Dedifferentiated amniotic fluid mesenchymal stem cell (primary cell): ENCODE measurements at regions not wholly inside any gene's neighbourhood (a gene's known extent, or its start where the extent isn't known, plus 50 kb on each side); places are given as distances from the start of the nearest gene placed in this dataset.
"Not testable (repeated sequence)": the region's sequence is repeated elsewhere in the genome, so short reads cannot be mapped to it uniquely, and the experiment has no call there.

Experiments used
- DNase-seq: peaks from one replicate; pipeline ENCODE4 v3.0.0-alpha.2; 2016; ENCODE audit errors: extremely low spot score

- DNase-seq, result no peak
Measured at GRCh38 chr10:36496758-36497157, 628.6 kb upstream of the ANKRD30A start.

DNA sequence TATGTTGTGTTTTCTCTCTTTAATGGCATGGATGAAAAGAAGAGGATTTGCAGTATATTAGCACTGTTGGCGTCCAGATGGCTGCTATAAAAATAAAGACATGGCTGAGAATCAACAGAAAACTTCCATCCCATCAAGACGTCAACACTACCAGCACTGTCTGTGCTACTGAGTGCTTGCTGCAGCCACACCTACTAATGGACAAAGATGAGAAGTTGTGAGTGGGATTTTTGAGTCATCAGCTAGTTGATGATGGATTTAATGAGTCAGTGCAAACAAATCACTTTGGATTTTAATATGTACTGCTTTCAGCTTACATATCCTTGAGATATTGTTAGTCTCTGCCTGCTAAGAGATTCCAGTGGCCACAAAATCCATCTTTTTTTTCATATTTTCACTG lies 631.0 kb upstream of the ANKRD30A start:
- no peak for DNase-seq

DNA sequence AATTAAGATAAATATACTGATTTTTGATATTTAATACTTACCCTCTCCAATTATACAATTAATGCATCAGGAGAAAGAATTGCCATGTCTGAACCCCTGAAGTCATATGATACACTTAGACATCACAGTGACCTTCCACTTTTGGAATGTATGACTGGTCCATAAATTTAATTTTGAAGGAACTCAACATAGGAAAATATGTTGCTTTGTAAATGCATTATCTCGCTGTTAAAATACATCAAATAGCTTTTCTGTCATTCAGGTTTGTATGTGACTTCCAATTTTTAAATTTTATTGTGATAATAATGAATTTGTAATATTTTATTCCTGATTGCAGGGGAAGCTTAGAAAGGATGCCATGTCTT lies 631.9 kb upstream of the ANKRD30A start:
- peak; percentile 36 for DNase-seq

DNA sequence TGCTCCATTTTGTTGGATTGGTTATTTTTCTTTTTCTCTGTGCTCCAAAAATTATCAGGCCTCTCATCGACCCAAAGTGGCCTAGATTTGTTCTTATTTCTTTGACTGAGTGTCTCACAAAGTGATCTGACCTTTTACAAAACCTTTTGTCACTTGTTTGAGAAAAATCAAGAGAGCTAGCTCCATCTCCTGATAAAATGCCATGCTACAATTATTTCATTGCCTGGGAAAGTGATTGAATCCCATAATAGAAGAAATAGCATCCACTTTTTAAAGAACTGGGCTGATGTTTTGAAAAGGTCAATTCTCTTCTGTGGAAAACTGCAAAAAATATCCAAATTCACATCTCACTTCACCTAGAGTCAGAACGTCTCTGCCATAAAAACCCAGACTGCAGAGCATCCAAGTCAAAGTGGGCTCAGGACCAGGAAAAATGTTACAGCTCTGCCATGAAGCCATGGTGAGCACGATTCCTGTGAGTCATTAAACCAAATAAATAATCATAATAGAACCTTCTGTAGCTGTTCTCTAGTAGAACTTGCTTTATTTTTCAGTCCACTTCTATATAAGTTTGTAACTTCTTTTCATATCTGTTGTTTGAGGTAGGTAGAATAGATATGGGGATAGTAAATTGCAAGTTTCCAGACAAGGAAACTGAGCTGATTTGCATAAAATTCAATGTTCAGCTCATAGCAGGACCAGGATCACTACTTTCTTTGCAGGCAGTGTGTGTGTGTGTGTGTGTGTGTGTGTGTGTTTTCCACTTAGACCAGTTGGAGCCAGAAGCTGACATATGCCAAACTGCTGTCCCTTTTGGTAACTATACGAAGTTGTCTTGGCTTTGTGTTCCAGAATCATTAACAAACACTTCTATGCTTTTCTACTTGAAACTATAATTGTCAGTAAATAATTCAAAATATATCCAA lies 632.5 kb upstream of the ANKRD30A start:
- no peak for DNase-seq

- no peak for DNase-seq
Measured at GRCh38 chr10:36491926-36492325, 633.5 kb upstream of the ANKRD30A start.

- peak; percentile 87 for DNase-seq
Measured at GRCh38 chr10:36489611-36490228, 635.7 kb upstream of the ANKRD30A start.

GRCh38 chr10:36489181-36489580 lies 636.2 kb upstream of the ANKRD30A start:
- no peak for DNase-seq

- no peak for DNase-seq
Measured at GRCh38 chr10:36488579-36488978, 636.8 kb upstream of the ANKRD30A start.

DNA sequence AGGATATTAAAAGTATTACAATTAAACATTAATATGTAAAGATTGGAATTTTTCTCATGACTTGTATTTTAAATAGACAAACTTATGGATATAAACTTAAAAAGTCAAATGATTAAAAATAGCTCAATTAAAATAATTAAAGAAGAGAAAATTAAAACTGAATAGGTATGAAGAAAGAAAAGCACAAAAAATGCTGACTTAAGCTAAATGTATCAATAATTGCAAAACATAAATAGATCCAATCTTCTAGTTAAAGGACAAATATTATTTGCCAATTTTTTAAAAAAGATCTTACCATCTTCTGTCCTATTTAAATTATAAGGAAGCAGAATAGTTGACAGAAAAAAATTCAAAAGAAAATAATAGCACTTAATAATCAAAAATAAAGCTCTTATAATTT lies 646.3 kb upstream of the ANKRD30A start:
- DNase-seq, result no peak

DNA sequence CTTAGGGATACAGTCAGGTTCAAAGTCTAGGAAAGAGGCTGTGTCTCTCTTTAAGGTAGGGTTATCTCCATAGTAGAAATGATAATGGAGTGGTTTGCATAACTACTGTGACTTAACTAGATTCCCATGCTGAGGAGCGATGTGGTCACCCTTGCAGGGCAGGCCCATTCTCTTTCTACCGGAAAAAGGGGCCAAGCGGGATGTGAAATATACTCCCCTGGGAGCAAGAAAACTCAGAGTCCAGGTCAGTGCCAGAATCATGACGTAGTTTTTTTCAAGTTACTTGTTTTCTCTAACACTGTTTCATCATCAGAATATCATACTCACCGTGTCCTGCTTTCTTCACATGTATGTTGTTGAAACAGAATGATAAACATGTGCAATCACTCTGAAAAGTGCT lies 649.0 kb upstream of the ANKRD30A start:
- no peak for DNase-seq

DNA sequence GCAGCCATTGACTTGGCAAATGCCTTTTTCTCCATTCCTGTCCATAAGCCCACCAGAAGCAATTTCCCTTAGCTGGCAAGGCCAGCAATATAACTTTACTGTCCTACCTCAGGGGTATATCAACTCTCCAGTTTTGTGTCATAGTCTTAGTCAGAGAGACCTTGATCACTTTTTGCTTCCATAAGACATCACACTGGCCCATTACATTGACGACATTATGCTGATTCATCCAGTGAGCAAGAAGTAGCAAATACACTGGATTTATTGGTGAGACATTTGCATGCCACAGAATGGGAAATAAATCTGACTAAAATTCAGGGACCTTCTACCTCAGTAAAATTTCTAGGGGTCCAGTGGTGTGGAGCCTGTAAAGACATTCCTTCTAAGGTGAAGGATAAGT lies 649.7 kb upstream of the ANKRD30A start:
- DNase-seq, result no peak

DNA sequence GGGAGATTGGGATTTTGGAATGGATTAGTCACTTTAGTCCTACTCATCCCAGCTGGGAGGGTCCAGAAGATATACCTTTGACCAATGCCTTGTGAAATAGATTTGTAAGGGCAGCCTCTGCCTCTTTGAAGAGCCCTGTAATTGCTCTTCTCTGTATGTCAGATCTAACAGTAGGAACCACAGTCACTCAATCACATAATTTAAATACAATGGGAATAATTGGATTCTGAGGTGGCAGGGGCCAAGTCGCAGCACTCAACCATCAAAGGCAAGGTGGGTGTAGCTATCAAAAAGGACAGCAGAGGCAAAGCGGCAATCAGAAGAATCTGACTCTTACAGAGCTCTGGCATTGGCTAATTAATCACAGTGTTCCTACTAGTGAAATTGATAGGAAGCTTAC lies 650.9 kb upstream of the ANKRD30A start:
- DNase-seq, result no peak

- no peak for DNase-seq
Measured at GRCh38 chr10:36473122-36473521, 652.3 kb upstream of the ANKRD30A start.

- DNase-seq, result no peak
Measured at GRCh38 chr10:36469585-36469984, 655.8 kb upstream of the ANKRD30A start.

- DNase-seq, result no peak
Measured at GRCh38 chr10:36468620-36469019, 656.8 kb upstream of the ANKRD30A start.

- no peak for DNase-seq
Measured at GRCh38 chr10:36465604-36466379, 659.6 kb upstream of the ANKRD30A start.

DNA sequence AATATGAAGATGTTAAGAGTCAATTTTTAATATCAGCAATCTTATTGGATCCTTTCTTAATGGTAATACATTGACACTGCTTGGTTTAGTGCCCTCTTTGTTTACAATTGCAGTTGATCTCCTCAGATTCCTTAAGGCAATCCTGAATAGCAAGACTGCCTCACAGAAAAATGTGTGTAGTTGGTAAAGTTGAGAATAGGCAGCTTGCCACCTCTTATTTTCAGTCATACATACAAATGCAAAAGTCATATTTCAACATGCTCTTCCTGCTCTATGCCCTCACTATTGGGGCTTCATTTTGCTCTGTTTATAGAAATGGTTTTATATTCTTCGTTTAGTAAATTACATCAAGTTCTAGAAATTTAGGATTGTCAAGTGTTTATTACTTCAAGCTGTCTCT lies 661.1 kb upstream of the ANKRD30A start:
- DNase-seq, result no peak

DNA sequence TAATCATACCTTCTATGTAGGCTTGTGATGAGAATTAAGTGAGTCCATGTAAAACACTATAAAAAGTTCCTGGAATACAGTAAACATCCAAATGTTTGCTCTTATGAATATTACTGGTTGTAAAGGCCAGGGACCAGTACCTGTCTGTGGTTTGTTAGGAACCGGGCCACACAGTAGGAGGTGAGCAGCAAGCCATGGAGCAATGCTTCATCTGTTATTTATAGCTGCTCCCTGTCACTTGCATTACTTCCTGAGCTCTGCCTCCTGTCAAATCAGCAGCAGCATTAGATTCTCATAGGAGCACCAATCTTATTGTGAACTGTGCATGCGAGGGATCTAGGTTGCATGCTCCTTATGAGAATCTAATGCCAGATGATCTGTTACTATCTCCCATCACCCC lies 662.0 kb upstream of the ANKRD30A start:
- no peak for DNase-seq

GRCh38 chr10:36462194-36462593 lies 663.2 kb upstream of the ANKRD30A start:
- no peak for DNase-seq

DNA sequence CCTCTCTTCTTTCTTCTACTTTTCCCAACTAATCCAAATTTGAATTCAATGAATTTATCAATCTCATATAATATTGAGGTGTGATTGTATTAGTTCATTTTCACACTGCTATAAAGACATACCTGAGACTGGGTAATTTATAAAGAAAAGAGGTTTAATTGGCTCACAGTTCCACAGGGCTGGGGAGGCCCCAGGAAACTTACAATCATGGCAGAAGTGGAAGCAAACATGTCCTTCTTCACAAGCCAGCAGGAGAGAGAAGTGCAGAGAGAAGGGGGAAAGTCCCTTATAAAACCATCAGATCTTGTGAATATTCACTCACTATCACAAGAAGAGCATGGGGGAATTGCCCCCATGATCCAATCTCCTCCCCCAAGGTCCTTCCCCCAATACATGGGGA lies 667.0 kb upstream of the ANKRD30A start:
- not testable (repeated sequence) for DNase-seq

DNA sequence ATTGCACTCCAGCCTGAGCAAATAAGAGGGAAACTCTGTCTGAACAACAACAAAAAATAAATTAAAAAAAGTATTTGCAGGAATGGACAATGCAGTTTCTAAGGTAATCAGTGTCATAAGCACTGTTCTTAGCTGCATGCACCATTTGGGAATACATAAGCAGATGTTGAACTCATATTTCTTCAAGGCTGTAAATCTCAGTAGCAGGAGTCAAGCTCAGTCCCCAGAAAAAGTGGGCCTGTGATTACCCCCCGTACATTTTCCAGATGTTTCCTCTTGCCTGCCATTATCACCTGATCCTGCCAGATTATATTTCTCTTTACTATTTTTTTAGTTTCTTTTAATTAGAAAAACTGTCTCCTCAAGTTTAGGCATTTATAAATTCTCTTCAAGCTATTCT lies 667.6 kb upstream of the ANKRD30A start:
- DNase-seq, result no peak

DNA sequence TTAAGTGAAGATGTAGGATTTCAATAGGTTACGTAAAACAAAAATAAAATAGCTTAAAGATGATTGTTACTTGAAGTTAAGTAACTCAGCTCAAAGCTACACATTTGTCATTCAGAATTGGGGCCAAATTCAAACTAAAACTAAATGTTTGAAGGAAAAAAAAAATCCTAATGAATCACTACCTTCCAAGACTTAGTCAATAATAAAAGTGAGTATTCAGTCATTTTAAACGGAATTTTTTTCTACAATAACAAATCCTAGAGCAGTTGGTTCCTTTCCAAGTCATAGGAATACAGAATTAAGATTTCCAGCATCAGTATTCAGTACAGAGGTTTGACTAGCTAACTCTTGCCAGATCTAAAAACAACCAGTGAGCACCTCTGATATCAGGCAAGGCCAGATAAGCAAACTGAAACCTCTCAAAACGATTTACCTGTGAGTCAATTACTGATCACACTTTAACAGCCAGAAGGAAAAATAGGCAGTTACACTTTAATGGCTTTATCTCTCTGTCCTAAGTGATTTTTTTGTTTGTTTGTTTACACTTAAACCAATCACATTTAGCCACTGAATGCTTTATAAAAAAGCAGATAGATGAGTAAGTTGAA lies 669.8 kb upstream of the ANKRD30A start:
- no peak for DNase-seq
